ENCODE measurements at regions not wholly inside any gene's neighbourhood (a gene's known extent, or its start where the extent isn't known, plus 50 kb on each side); places are given as distances from the start of the nearest gene placed in this dataset.

DNA sequence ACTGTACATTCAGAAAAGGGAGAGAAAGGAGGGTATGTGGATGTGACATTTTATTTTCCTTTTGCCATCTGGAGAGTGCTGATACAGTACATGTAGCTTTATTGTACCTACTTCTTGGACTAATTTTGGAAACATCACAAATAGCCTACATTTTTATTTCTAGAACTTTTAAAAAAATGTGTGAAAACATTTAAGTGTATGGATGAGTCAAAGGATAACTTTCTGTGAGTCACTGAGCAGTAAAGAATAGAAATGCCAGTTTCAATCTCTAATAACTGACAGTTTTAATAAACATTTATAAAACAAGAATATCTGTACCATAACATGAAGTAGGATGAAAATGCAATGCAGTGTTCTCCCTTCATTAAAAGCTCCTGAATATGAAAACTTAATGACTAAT lies 374.4 kb upstream of the NWD2 start:
- ATAC-seq (ENCODE audit: poor library complexity): no peak
- Mint-ChIP-seq H3K9me3 (no peaks in the 10 kb centered on the region), H3K4me1 (ENCODE audit: low read depth) (no peaks in the 10 kb centered on the region), H3K27me3 (no peaks in the 10 kb centered on the region), H3K27ac (no peak overlapping the region), H3K4me3 (no peak overlapping the region), H3K36me3 (ENCODE audit: low read depth) (no peaks in the 10 kb centered on the region)
- Histone ChIP-seq H3K9me3 (ENCODE audit: control insufficient read depth in 1 of 2, insufficient read depth in 1 of 2, low read length in 2 of 2) (no peaks in the 10 kb centered on the region), H3K4me3 (ENCODE audit: low read length) (no peak overlapping the region), H3K27ac (ENCODE audit: low read depth in 1 of 2, low read length in 2 of 2) (no peak overlapping the region), H3K36me3 (ENCODE audit: insufficient read depth, low read length) (no peaks in the 10 kb centered on the region), H3K27me3 (ENCODE audit: control insufficient read depth in 1 of 2, insufficient read depth in 2 of 2, low read length in 2 of 2) (no peaks in the 10 kb centered on the region), H3K4me1 (ENCODE audit: insufficient read depth, low read length) (no peaks in the 10 kb centered on the region)
- no peak for DNase-seq
- ChIA-PET POLR2A (no interaction called here), CTCF (no interaction called here)
- TF ChIP-seq, protein P1, sequence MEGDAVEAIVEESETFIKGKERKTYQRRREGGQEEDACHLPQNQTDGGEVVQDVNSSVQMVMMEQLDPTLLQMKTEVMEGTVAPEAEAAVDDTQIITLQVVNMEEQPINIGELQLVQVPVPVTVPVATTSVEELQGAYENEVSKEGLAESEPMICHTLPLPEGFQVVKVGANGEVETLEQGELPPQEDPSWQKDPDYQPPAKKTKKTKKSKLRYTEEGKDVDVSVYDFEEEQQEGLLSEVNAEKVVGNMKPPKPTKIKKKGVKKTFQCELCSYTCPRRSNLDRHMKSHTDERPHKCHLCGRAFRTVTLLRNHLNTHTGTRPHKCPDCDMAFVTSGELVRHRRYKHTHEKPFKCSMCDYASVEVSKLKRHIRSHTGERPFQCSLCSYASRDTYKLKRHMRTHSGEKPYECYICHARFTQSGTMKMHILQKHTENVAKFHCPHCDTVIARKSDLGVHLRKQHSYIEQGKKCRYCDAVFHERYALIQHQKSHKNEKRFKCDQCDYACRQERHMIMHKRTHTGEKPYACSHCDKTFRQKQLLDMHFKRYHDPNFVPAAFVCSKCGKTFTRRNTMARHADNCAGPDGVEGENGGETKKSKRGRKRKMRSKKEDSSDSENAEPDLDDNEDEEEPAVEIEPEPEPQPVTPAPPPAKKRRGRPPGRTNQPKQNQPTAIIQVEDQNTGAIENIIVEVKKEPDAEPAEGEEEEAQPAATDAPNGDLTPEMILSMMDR (IDR thresholded peaks at IDR 0.05): no peak
- intact Hi-C loops (cut with DNase I, micrococcal nuclease): no loop called here

DNA sequence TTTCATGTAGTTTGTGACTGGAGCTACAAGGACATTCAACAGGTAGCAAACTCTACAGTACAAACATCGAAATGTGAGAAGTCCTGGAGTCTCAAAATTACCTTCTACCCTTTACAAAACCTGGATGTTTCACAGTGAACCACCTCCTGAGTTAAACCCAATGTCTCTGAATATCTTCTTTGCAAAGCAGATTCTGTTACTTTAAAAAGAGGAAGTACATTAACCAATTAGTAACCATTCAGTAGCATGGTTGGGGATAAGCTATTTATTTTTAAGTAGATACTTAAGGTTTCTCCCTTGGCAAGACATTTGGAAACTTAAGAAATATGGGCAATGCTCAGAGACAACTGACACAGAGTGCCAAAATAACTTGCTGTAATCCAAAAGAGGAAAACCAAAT lies 371.9 kb upstream of the NWD2 start:
- no peak overlapping the region for H3K27ac Mint-ChIP-seq
- H3K27me3 ChIP-seq (ENCODE audit: control insufficient read depth in 1 of 2, insufficient read depth in 2 of 2, low read length in 2 of 2): no peaks in the 10 kb centered on the region
- H3K27me3 Mint-ChIP-seq: no peaks in the 10 kb centered on the region
- ChIA-PET CTCF (no interaction called here), POLR2A (no interaction called here)
- H3K9me3 Mint-ChIP-seq: no peaks in the 10 kb centered on the region
- H3K4me1 ChIP-seq (ENCODE audit: insufficient read depth, low read length): no peaks in the 10 kb centered on the region
- no peak for ATAC-seq (ENCODE audit: poor library complexity)
- H3K4me3 ChIP-seq (ENCODE audit: low read length): no peak overlapping the region
- H3K36me3 ChIP-seq (ENCODE audit: insufficient read depth, low read length): no peaks in the 10 kb centered on the region
- no peak overlapping the region for H3K4me3 Mint-ChIP-seq
- H3K27ac ChIP-seq (ENCODE audit: low read depth in 1 of 2, low read length in 2 of 2): no peak overlapping the region
- intact Hi-C loops (cut with DNase I, micrococcal nuclease): no loop called here
- H3K9me3 ChIP-seq (ENCODE audit: control insufficient read depth in 1 of 2, insufficient read depth in 1 of 2, low read length in 2 of 2): no peaks in the 10 kb centered on the region
- DNase-seq: no peak
- TF ChIP-seq, protein P1 (IDR thresholded peaks at IDR 0.05): no peak
- no peaks in the 10 kb centered on the region for H3K4me1 Mint-ChIP-seq (ENCODE audit: low read depth)
- H3K36me3 Mint-ChIP-seq (ENCODE audit: low read depth): no peaks in the 10 kb centered on the region

DNA sequence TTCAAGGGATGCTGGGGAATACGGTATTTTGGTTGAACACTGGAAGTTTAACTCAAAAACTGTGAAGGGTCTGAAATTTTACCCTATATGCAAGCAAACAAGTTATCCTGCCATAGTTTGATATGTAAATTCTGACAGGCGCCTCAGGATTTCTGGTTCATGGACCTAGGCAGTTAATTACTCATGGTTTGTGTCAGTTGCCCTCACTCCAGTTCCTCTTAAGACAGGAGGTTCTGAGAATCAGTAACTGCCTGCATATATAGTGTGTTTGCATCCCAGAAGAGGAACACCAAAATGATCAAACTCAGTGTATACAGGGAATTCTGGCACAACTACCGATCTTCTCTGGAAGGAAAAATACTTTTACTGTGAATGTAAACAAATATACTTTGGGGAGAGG lies 360.4 kb upstream of the NWD2 start:
- ATAC-seq (ENCODE audit: poor library complexity): no peak
- Histone ChIP-seq H3K36me3 (ENCODE audit: insufficient read depth, low read length) (no peaks in the 10 kb centered on the region), H3K27me3 (ENCODE audit: control insufficient read depth in 1 of 2, insufficient read depth in 2 of 2, low read length in 2 of 2) (no peaks in the 10 kb centered on the region), H3K4me1 (ENCODE audit: insufficient read depth, low read length) (no peaks in the 10 kb centered on the region), H3K27ac (ENCODE audit: low read depth in 1 of 2, low read length in 2 of 2) (no peak overlapping the region), H3K9me3 (ENCODE audit: control insufficient read depth in 1 of 2, insufficient read depth in 1 of 2, low read length in 2 of 2) (no peaks in the 10 kb centered on the region), H3K4me3 (ENCODE audit: low read length) (no peak overlapping the region)
- Mint-ChIP-seq H3K4me1 (ENCODE audit: low read depth) (no peaks in the 10 kb centered on the region), H3K4me3 (no peak overlapping the region), H3K27ac (no peak overlapping the region), H3K36me3 (ENCODE audit: low read depth) (no peaks in the 10 kb centered on the region), H3K27me3 (no peaks in the 10 kb centered on the region), H3K9me3 (peaks cover 2% of the 10 kb centered on the region)
- TF ChIP-seq, protein P1 (IDR thresholded peaks at IDR 0.05): no peak
- DNase-seq: no peak
- ChIA-PET CTCF (no interaction called here), POLR2A (no interaction called here)
- intact Hi-C loops (cut with DNase I, micrococcal nuclease): no loop called here

All from CD4-positive, alpha-beta T cell (primary cell).